Smooth muscle cell (in vitro differentiated cells): ENCODE measurements at regions not wholly inside any gene's neighbourhood (a gene's known extent, or its start where the extent isn't known, plus 50 kb on each side); places are given as distances from the start of the nearest gene placed in this dataset.
"Not testable (repeated sequence)": the region's sequence is repeated elsewhere in the genome, so short reads cannot be mapped to it uniquely, and the experiment has no call there.

Source experiments
- DNase-seq: peaks from one replicate; lab custom pipeline; 2025; ENCODE audit not compliant: unreplicated experiment; lab: John Stamatoyannopoulos, UW
- H2AFZ ChIP-seq: fragments of 200-600 bp; sonication (generic); 2 replicates; pipeline ENCODE4 v1.6.0; 2016; ENCODE audit warnings: antibody characterized with exemption, low read depth, mild to moderate bottlenecking
- H3F3A ChIP-seq: fragments of 200-600 bp; sonication (generic); 2 replicates; pipeline ENCODE4 v1.6.0; 2017; ENCODE audit warnings: antibody characterized with exemption, low read depth
- H3K27ac ChIP-seq: fragments of 200-600 bp; sonication (generic); 2 replicates; pipeline ENCODE4 v1.5.1; 2016; ENCODE audit warnings: low read depth, mild to moderate bottlenecking
- H3K27me3 ChIP-seq: fragments of 200-600 bp; sonication (generic); 2 replicates; pipeline ENCODE4 v1.6.1; 2016; ENCODE audit warnings: low read depth, mild to moderate bottlenecking
- H3K36me3 ChIP-seq: fragments of 200-600 bp; sonication (generic); 2 replicates; pipeline ENCODE4 v1.5.1; 2016; ENCODE audit warnings: low read depth
- H3K4me1 ChIP-seq: fragments of 200-600 bp; sonication (generic); 2 replicates; pipeline ENCODE4 v1.5.1; 2016; ENCODE audit warnings: low read depth
- H3K4me2 ChIP-seq: fragments of 200-600 bp; sonication (generic); 2 replicates; pipeline ENCODE4 v1.6.0; 2016; ENCODE audit warnings: mild to moderate bottlenecking
- H3K4me3 ChIP-seq: fragments of 200-600 bp; sonication (generic); 2 replicates; pipeline ENCODE4 v1.5.1; 2016; ENCODE audit warnings: mild to moderate bottlenecking
- H3K79me2 ChIP-seq: fragments of 200-600 bp; sonication (generic); 2 replicates; pipeline ENCODE4 v1.6.0; 2016; ENCODE audit warnings: low read depth, mild to moderate bottlenecking
- H3K9ac ChIP-seq: fragments of 200-600 bp; sonication (generic); 2 replicates; pipeline ENCODE4 v1.6.0; 2016; ENCODE audit warnings: low read depth
- H3K9me3 ChIP-seq: fragments of 200-600 bp; sonication (generic); replicated peaks from 2 replicates; pipeline ENCODE4 v1.5.1; 2016; ENCODE audit warnings: low read depth
- H4K20me1 ChIP-seq: fragments of 200-600 bp; sonication (generic); 2 replicates; pipeline ENCODE4 v1.6.0; 2016; ENCODE audit warnings: low read depth
- whole genome bisulfite sequencing: methylation state at CpG from one replicate; pipeline ENCODE4 v1.1.7; 2016; ENCODE audit warnings: low lambda C conversion rate; 5-methylcytosine and 5-hydroxymethylcytosine counted together
- TF ChIP-seq, protein P1 (sequence below): fragments of 200-600 bp; sonication (generic); IDR thresholded peaks from 2 replicates; pipeline ENCODE4 v1.5.1; 2017; ENCODE audit warnings: borderline replicate concordance, mild to moderate bottlenecking, antibody characterized with exemption; ENCODE audit not compliant: insufficient read depth, poor library complexity, severe bottlenecking

DNA sequence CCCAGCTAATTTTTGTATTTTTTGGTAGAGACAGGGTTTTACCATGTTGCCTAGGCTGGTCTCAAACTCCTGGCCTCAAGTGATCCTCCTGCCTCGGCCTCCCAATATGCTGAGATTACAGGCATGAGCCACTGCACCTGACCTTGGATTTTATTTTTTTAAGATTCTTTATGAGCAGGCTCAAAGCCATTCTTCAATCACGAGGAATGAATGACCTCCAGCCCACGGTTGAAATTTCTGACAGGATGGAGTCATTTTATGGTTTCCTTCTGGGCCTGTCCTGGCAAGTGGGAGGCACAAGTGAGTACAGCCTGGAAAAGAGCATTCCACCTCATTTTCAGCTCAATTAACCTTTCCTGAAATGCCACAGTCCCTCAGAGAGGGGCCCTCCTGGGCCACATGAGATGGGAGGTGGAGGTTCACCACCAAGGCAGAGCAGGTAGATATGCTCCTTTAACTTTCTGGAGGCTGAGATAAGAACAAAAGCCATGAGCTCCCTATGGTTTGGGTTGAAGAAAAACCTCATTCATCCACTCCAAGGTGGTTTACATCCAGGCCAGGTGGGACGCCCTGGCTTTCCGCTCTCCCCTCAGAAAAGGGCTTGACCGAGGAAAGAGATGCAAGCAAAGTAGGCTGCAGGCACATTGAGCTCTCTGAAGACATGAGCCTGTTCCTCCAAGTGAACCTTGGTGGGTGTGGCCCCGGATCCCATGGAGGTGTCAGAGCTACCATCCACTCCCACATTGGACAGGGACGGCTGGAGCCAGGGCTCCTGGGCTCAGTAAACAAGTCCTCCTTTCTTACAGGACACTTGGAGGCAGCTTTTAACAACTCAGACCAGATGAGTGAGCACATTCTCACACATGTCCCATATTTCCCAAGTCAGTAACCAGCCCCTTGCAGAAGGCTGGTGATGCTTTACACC, 208.5 kb upstream of the SSTR4 start:
- H3K27ac ChIP-seq: no peak overlapping the region
- H3K36me3 ChIP-seq: no peaks in the 10 kb centered on the region
- H3K27me3 ChIP-seq: peaks cover 3% of the 10 kb centered on the region
- no peak overlapping the region for H2AFZ ChIP-seq
- H3K4me2 ChIP-seq: no peak overlapping the region
- H3K9me3 ChIP-seq: no peaks in the 10 kb centered on the region
- DNase-seq: no peak
- no peaks in the 10 kb centered on the region for H4K20me1 ChIP-seq
- no peaks in the 10 kb centered on the region for H3F3A ChIP-seq
- 78% methylated on average over 8 of the region's 8 CpGs for WGBS
- no peak overlapping the region for H3K9ac ChIP-seq
- no peaks in the 10 kb centered on the region for H3K79me2 ChIP-seq
- no peak overlapping the region for H3K4me3 ChIP-seq
- TF ChIP-seq, protein P1, sequence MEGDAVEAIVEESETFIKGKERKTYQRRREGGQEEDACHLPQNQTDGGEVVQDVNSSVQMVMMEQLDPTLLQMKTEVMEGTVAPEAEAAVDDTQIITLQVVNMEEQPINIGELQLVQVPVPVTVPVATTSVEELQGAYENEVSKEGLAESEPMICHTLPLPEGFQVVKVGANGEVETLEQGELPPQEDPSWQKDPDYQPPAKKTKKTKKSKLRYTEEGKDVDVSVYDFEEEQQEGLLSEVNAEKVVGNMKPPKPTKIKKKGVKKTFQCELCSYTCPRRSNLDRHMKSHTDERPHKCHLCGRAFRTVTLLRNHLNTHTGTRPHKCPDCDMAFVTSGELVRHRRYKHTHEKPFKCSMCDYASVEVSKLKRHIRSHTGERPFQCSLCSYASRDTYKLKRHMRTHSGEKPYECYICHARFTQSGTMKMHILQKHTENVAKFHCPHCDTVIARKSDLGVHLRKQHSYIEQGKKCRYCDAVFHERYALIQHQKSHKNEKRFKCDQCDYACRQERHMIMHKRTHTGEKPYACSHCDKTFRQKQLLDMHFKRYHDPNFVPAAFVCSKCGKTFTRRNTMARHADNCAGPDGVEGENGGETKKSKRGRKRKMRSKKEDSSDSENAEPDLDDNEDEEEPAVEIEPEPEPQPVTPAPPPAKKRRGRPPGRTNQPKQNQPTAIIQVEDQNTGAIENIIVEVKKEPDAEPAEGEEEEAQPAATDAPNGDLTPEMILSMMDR: no peak
- no peaks in the 10 kb centered on the region for H3K4me1 ChIP-seq

DNA sequence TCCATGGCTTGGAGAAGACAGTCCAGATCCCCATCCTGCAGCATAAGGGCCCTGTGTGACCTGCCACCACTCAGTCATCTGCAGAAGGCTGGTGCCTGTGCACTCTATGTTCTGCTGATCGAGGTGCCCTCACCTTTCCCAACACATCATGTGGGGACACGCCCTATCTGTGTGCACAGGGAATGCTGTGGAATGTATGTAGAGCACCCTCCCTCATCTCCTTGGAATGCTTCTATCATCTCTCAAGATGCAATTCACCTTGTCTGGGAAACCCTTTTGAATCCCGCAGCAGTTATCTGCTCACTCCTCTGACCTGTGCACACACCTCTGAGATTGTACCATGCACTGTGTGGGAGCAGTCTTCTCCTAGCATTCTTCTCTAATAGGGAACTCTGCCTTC, 207.2 kb upstream of the SSTR4 start:
- Histone ChIP-seq H3K79me2 (no peaks in the 10 kb centered on the region), H3F3A (no peaks in the 10 kb centered on the region), H3K4me1 (no peaks in the 10 kb centered on the region), H3K4me2 (no peak overlapping the region), H3K27me3 (peaks cover 3% of the 10 kb centered on the region), H3K36me3 (no peaks in the 10 kb centered on the region), H4K20me1 (no peaks in the 10 kb centered on the region), H3K27ac (no peak overlapping the region), H3K4me3 (no peak overlapping the region), H3K9ac (no peak overlapping the region), H3K9me3 (no peaks in the 10 kb centered on the region), H2AFZ (no peak overlapping the region)
- no peak for DNase-seq
- WGBS: 76% methylated on average over 3 of the region's 3 CpGs
- TF ChIP-seq, protein P1: no peak

DNA sequence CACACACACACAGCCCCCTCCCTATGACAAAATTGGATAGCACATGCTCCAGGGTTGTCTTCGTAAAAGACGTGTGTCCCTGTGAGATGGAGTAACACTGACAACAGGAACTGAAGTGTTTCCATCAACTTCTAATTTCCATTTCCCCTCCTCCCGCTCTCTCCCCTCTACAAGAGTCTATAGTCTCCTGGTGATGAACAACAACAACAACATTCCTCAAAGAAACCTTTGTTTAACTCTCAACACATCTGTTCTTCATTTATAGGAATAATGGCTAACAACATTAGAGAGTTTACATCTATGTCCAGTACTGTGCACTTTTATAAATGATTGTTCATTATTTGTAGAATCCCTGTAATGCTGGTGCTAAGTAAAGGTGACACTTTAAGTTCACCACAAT, 205.8 kb upstream of the SSTR4 start:
- no peaks in the 10 kb centered on the region for H3K9me3 ChIP-seq
- H3K27me3 ChIP-seq: peaks cover 3% of the 10 kb centered on the region
- peaks cover 3% of the 10 kb centered on the region for H3K4me1 ChIP-seq
- H4K20me1 ChIP-seq: no peaks in the 10 kb centered on the region
- no peak overlapping the region for H2AFZ ChIP-seq
- no peaks in the 10 kb centered on the region for H3K79me2 ChIP-seq
- H3K36me3 ChIP-seq: no peaks in the 10 kb centered on the region
- TF ChIP-seq, protein P1: no peak
- no peak overlapping the region for H3K9ac ChIP-seq
- H3F3A ChIP-seq: no peaks in the 10 kb centered on the region
- WGBS: 77% methylated on average over 3 of the region's 3 CpGs
- DNase-seq: no peak
- H3K4me3 ChIP-seq: no peak overlapping the region
- no peak overlapping the region for H3K27ac ChIP-seq
- H3K4me2 ChIP-seq: no peak overlapping the region

DNA sequence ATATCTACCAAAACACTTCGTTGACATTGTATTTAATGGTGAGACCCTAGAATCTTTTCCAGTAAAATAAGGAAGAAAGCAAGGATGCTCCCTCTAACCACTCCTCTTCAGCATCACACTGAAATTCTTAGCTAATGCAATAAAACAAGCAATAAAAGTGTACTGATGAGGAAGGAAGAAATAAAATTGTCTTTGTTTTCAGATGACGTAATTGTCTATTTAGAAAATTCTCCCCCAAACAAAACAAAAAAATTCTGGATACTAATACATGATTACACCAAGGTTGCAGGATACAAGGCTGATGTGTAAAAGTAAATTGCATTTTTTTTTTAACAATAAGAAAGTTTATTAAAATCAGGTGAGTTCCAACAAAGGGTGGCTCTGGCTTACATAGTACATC, 205.0 kb upstream of the SSTR4 start:
- Histone ChIP-seq H3K4me2 (no peak overlapping the region), H2AFZ (no peak overlapping the region), H3K27ac (no peak overlapping the region), H4K20me1 (no peaks in the 10 kb centered on the region), H3K4me1 (peaks cover 3% of the 10 kb centered on the region), H3K4me3 (no peak overlapping the region), H3K9ac (no peak overlapping the region), H3K79me2 (no peaks in the 10 kb centered on the region), H3K27me3 (peaks cover 3% of the 10 kb centered on the region), H3K9me3 (no peaks in the 10 kb centered on the region), H3F3A (no peaks in the 10 kb centered on the region), H3K36me3 (no peaks in the 10 kb centered on the region)
- 70% methylated on average over 2 of the region's 2 CpGs for WGBS
- DNase-seq: no peak
- TF ChIP-seq, protein P1: no peak

DNA sequence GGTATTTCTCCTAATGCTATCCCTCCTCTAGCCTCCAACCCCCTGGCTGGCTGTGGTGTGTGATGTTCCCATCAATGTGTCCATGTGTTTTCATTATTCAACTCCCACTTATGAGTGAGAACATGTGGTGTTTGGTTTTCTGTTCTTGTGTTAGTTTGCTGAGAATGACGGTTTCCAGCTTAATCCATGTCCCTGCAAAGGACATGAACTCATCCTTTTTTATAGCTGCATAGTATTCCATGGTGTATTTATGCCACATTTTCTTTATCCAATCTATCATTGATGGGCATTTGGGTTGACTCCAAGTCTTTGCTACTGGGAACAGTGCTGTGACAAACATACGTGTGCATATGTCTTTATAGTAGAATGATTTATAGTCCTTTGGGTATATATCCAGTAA, 204.4 kb upstream of the SSTR4 start:
- not testable (repeated sequence) for H3K4me1 ChIP-seq, H3F3A ChIP-seq, H3K9ac ChIP-seq, H2AFZ ChIP-seq, H3K27me3 ChIP-seq, H3K79me2 ChIP-seq, H3K9me3 ChIP-seq, H4K20me1 ChIP-seq, DNase-seq, H3K27ac ChIP-seq, H3K4me2 ChIP-seq, H3K36me3 ChIP-seq, H3K4me3 ChIP-seq
- WGBS: 90% methylated on average over 2 of the region's 2 CpGs
